ENCODE measurements at regions not wholly inside any gene's neighbourhood (a gene's known extent, or its start where the extent isn't known, plus 50 kb on each side); places are given as distances from the start of the nearest gene placed in this dataset.

DNA sequence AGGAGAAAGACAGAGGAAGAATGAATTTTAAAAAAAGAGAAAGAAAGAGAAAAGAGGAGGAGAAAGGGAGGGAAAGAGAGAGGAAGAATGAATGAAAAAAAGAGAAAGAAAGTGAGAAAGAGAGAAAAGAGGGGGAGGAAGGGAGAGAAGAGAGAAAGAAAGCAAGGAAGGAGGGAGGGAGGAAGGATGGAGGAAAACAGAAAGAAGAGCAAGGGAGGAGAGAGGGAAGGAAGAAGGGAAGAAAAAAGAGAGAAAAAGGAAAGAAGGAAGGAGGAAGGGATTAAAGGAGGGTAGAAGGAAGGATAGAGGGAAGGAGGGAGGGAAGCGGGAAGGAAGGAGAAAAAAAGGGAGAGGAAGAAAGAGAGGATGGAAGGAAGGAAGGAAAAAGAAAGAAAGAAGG lies 122.3 kb upstream of the ZNF507 start:
- TF ChIP-seq, protein P1, sequence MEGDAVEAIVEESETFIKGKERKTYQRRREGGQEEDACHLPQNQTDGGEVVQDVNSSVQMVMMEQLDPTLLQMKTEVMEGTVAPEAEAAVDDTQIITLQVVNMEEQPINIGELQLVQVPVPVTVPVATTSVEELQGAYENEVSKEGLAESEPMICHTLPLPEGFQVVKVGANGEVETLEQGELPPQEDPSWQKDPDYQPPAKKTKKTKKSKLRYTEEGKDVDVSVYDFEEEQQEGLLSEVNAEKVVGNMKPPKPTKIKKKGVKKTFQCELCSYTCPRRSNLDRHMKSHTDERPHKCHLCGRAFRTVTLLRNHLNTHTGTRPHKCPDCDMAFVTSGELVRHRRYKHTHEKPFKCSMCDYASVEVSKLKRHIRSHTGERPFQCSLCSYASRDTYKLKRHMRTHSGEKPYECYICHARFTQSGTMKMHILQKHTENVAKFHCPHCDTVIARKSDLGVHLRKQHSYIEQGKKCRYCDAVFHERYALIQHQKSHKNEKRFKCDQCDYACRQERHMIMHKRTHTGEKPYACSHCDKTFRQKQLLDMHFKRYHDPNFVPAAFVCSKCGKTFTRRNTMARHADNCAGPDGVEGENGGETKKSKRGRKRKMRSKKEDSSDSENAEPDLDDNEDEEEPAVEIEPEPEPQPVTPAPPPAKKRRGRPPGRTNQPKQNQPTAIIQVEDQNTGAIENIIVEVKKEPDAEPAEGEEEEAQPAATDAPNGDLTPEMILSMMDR (IDR thresholded peaks at IDR 0.05), result no peak
- TF ChIP-seq POLR2A (IDR thresholded peaks at IDR 0.05), result no peak
